Activated CD4-positive, alpha-beta T cell treated with anti-CD3 and anti-CD28 coated beads, Interleukin-2, amount 50 U/mL, for 24 hours (primary cell): ENCODE measurements at regions not wholly inside any gene's neighbourhood (a gene's known extent, or its start where the extent isn't known, plus 50 kb on each side); places are given as distances from the start of the nearest gene placed in this dataset.

Source experiments
- DNase-seq, 2 donors: peaks; one replicate each; pipeline ENCODE4 v3.0.0-alpha.2; 2020; ENCODE audit warnings: low read depth in 1 of 2, low spot score in 1 of 2

- no peak for DNase-seq
Observed at GRCh38 chr18:45227001-45227742, 388.1 kb upstream of the SLC14A2 start.

- DNase-seq = no peak
Observed at GRCh38 chr18:45228796-45229388, 386.4 kb upstream of the SLC14A2 start.

GRCh38 chr18:45231617-45232016, 383.7 kb upstream of the SLC14A2 start:
- no peak for DNase-seq

- no peak for DNase-seq
Observed at GRCh38 chr18:45232061-45232460, 383.2 kb upstream of the SLC14A2 start.

- no peak for DNase-seq
Observed at GRCh38 chr18:45236676-45237075, 378.6 kb upstream of the SLC14A2 start.

GRCh38 chr18:45237343-45238098, 377.8 kb upstream of the SLC14A2 start:
- no peak for DNase-seq

GRCh38 chr18:45241271-45241670, 374.0 kb upstream of the SLC14A2 start:
- DNase-seq = no peak

GRCh38 chr18:45241982-45242565, 373.2 kb upstream of the SLC14A2 start:
- DNase-seq = no peak

GRCh38 chr18:45243340-45244110, 371.8 kb upstream of the SLC14A2 start:
- no peak for DNase-seq

GRCh38 chr18:45245091-45245511, 370.2 kb upstream of the SLC14A2 start:
- DNase-seq = no peak

- no peak for DNase-seq
Observed at GRCh38 chr18:45248240-45248903, 366.9 kb upstream of the SLC14A2 start.

- DNase-seq = no peak
Observed at GRCh38 chr18:45249246-45249661, 366.0 kb upstream of the SLC14A2 start.

- no peak for DNase-seq
Observed at GRCh38 chr18:45250479-45250878, 364.8 kb upstream of the SLC14A2 start.

- DNase-seq = no peak
Observed at GRCh38 chr18:45251236-45251635, 364.0 kb upstream of the SLC14A2 start.

GRCh38 chr18:45252474-45252873, 362.8 kb upstream of the SLC14A2 start:
- DNase-seq = no peak

- no peak for DNase-seq
Observed at GRCh38 chr18:45253056-45253565, 362.2 kb upstream of the SLC14A2 start.

GRCh38 chr18:45253973-45254708, 361.1 kb upstream of the SLC14A2 start:
- DNase-seq = no peak

- DNase-seq = no peak
Observed at GRCh38 chr18:45254709-45255082, 360.6 kb upstream of the SLC14A2 start.

GRCh38 chr18:45255197-45255890, 359.9 kb upstream of the SLC14A2 start:
- no peak for DNase-seq
